Hepatocyte (in vitro differentiated cells): ENCODE measurements at regions not wholly inside any gene's neighbourhood (a gene's known extent, or its start where the extent isn't known, plus 50 kb on each side); places are given as distances from the start of the nearest gene placed in this dataset.

ENCODE experiments used
- DNase-seq: peaks from one replicate; pipeline ENCODE4 v3.0.0-alpha.2; 2016; ENCODE audit warnings: low spot score
- H2AFZ ChIP-seq: fragments of 200-600 bp; sonication (generic); 2 replicates; pipeline ENCODE4 v1.6.0; 2016; ENCODE audit warnings: antibody characterized with exemption, mild to moderate bottlenecking
- H3K27ac ChIP-seq: fragments of 200-600 bp; sonication (generic); 2 replicates; pipeline ENCODE4 v1.5.1; 2016; ENCODE audit warnings: mild to moderate bottlenecking
- H3K27me3 ChIP-seq: fragments of 200-600 bp; sonication (generic); 2 replicates; pipeline ENCODE4 v1.6.1; 2016
- H3K36me3 ChIP-seq: fragments of 200-600 bp; sonication (generic); replicated peaks from 2 replicates; pipeline ENCODE4 v1.5.1; 2016; ENCODE audit warnings: low read depth; ENCODE audit not compliant: insufficient read depth
- H3K4me1 ChIP-seq: fragments of 200-600 bp; sonication (generic); 2 replicates; pipeline ENCODE4 v1.5.1; 2016; ENCODE audit warnings: mild to moderate bottlenecking, moderate library complexity; ENCODE audit not compliant: insufficient read depth
- H3K4me2 ChIP-seq: fragments of 200-600 bp; sonication (generic); 2 replicates; pipeline ENCODE4 v1.6.0; 2016
- H3K4me3 ChIP-seq: fragments of 200-600 bp; sonication (generic); 2 replicates; pipeline ENCODE4 v1.5.1; 2016; ENCODE audit warnings: mild to moderate bottlenecking
- H3K79me2 ChIP-seq: fragments of 200-600 bp; sonication (generic); 2 replicates; pipeline ENCODE4 v1.6.0; 2017; ENCODE audit warnings: mild to moderate bottlenecking
- H3K9me2 ChIP-seq: fragments of 200-600 bp; sonication (generic); replicated peaks from 2 replicates; pipeline ENCODE4 v1.6.0; 2017; ENCODE audit warnings: mild to moderate bottlenecking; ENCODE audit not compliant: insufficient read depth
- H3K9me3 ChIP-seq: fragments of 200-600 bp; sonication (generic); 2 replicates; pipeline ENCODE4 v1.5.1; 2016; ENCODE audit warnings: low read depth, mild to moderate bottlenecking
- H4K20me1 ChIP-seq: fragments of 200-600 bp; sonication (generic); 2 replicates; pipeline ENCODE4 v1.6.0; 2016; ENCODE audit warnings: mild to moderate bottlenecking; ENCODE audit not compliant: insufficient read depth, poor library complexity, severe bottlenecking
- CTCF ChIP-seq: fragments of 200-600 bp; sonication (generic); IDR thresholded peaks from 2 replicates; pipeline ENCODE4 v1.5.1; 2016; ENCODE audit warnings: antibody characterized with exemption, mild to moderate bottlenecking; ENCODE audit not compliant: poor library complexity
- EZH2 ChIP-seq: fragments of 200-600 bp; sonication (generic); IDR thresholded peaks from 2 replicates; pipeline ENCODE4 v1.6.1; 2016; ENCODE audit warnings: antibody characterized with exemption, mild to moderate bottlenecking, borderline replicate concordance
- EZH2phosphoT487 ChIP-seq: fragments of 200-600 bp; sonication (generic); IDR thresholded peaks from one replicate; pipeline ENCODE4 v1.6.1; 2018; ENCODE audit warnings: antibody characterized with exemption, mild to moderate bottlenecking, low read depth, moderate library complexity; ENCODE audit not compliant: unreplicated experiment, severe bottlenecking
- WGBS: methylation state at CpG from one replicate; pipeline ENCODE4 v1.1.6; 2016; ENCODE audit warnings: low lambda C conversion rate; ENCODE audit errors: missing lambda C conversion rate; 5-methylcytosine and 5-hydroxymethylcytosine counted together

DNA sequence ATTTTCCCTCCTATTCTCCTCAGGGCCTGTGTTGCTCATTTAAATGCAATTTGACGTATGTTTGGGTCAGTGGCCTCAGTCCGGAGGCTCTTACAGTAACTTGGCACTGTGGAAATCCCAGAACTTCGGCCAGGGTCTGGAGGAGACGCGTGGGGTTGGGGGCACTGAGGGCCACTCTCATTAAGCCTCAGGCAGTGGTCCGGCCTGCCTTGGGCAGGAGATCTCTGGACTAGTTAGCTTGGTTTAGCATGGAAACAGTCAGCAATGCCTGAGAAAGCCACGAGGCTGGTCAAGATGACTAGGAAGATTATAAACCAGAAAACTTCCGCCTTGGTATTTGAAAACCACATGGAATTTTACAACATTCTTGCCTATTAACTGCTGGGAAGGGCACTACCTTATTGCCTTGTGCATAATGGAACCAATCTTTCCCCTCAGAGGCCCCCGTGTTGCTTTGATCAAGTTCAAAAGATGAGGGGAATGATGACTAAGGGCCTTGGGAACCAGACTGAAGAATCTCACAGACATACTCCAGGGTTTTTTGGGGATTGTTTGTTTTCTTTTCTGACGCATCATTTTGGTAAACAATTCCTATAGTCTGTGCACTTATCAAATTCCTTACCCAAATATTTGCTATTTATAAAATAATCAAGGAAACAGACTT lies 206.0 kb upstream of the PREP start:
- Histone ChIP-seq H3K4me1 (peaks cover 44% of the 10 kb centered on the region), H4K20me1 (no peaks in the 10 kb centered on the region), H3K9me3 (no peaks in the 10 kb centered on the region), H3K9me2 (no peaks in the 10 kb centered on the region), H3K27ac (peak overlapping the region; percentile 93), H3K4me2 (peak overlapping the region; percentile 0), H3K79me2 (no peaks in the 10 kb centered on the region), H3K36me3 (no peaks in the 10 kb centered on the region), H3K4me3 (no peak overlapping the region), H2AFZ (peak overlapping the region; percentile 1), H3K27me3 (no peaks in the 10 kb centered on the region)
- 66% methylated on average over 10 of the region's 10 CpGs for WGBS
- TF ChIP-seq EZH2 = no peak
- TF ChIP-seq CTCF = no peak
- no peak for TF ChIP-seq EZH2phosphoT487
- peak; percentile 68 for DNase-seq

GRCh38 chr6:105607636-105608621 lies 205.0 kb upstream of the PREP start:
- Histone ChIP-seq H4K20me1 (no peaks in the 10 kb centered on the region), H3K36me3 (no peaks in the 10 kb centered on the region), H3K27ac (peak overlapping the region; percentile 93), H3K9me2 (no peaks in the 10 kb centered on the region), H3K4me2 (peak overlapping the region; percentile 8), H3K4me3 (no peak overlapping the region), H2AFZ (no peak overlapping the region), H3K79me2 (no peaks in the 10 kb centered on the region), H3K4me1 (peaks cover 44% of the 10 kb centered on the region), H3K9me3 (no peaks in the 10 kb centered on the region), H3K27me3 (no peaks in the 10 kb centered on the region)
- TF ChIP-seq EZH2phosphoT487 = no peak
- no peak for TF ChIP-seq CTCF
- no peak for TF ChIP-seq EZH2
- DNase-seq = no peak
- WGBS = 68% methylated on average over 5 of the region's 5 CpGs

- Histone ChIP-seq H3K4me1 (peaks cover 44% of the 10 kb centered on the region), H3K9me2 (no peaks in the 10 kb centered on the region), H3K4me3 (no peak overlapping the region), H4K20me1 (no peaks in the 10 kb centered on the region), H3K36me3 (no peaks in the 10 kb centered on the region), H3K4me2 (no peak overlapping the region), H3K79me2 (no peaks in the 10 kb centered on the region), H3K27me3 (no peaks in the 10 kb centered on the region), H2AFZ (no peak overlapping the region), H3K27ac (peak overlapping the region; percentile 93), H3K9me3 (no peaks in the 10 kb centered on the region)
- WGBS = 82% methylated on average over 3 of the region's 3 CpGs
- DNase-seq = peak; percentile 25
- TF ChIP-seq EZH2 = no peak
- TF ChIP-seq CTCF = no peak
- no peak for TF ChIP-seq EZH2phosphoT487
These were observed 204.1 kb upstream of the PREP start for GRCh38 chr6:105606831-105607463.
